Stimulated activated CD8-positive, alpha-beta memory T cell treated with anti-CD3 and anti-CD28 coated beads, Interleukin-15, amount 100 ng/mL, for 24 hours (primary cell): ENCODE measurements at regions not wholly inside any gene's neighbourhood (a gene's known extent, or its start where the extent isn't known, plus 50 kb on each side); places are given as distances from the start of the nearest gene placed in this dataset.

ENCODE experiments used
- DNase-seq: peaks from one replicate; pipeline ENCODE4 v3.0.0-alpha.2; 2020; ENCODE audit warnings: low read depth

GRCh38 chr6:14810021-14810420, 435.8 kb upstream of the JARID2 start:
- no peak for DNase-seq

- DNase-seq = no peak
These were observed 434.0 kb upstream of the JARID2 start for GRCh38 chr6:14811775-14812428.

- DNase-seq = no peak
These were observed 431.9 kb upstream of the JARID2 start for GRCh38 chr6:14814016-14814415.

GRCh38 chr6:14816116-14816859, 429.6 kb upstream of the JARID2 start:
- no peak for DNase-seq

- no peak for DNase-seq
These were observed 428.8 kb upstream of the JARID2 start for GRCh38 chr6:14817074-14817473.

GRCh38 chr6:14818422-14818884, 427.4 kb upstream of the JARID2 start:
- DNase-seq = no peak

GRCh38 chr6:14819001-14819400, 426.9 kb upstream of the JARID2 start:
- no peak for DNase-seq

GRCh38 chr6:14819840-14820420, 425.9 kb upstream of the JARID2 start:
- no peak for DNase-seq

GRCh38 chr6:14822012-14822553, 423.8 kb upstream of the JARID2 start:
- DNase-seq = no peak

- DNase-seq = no peak
These were observed 423.2 kb upstream of the JARID2 start for GRCh38 chr6:14822679-14823078.

- no peak for DNase-seq
These were observed 421.8 kb upstream of the JARID2 start for GRCh38 chr6:14824060-14824459.

- DNase-seq = no peak
These were observed 421.2 kb upstream of the JARID2 start for GRCh38 chr6:14824484-14825275.

GRCh38 chr6:14826456-14826855, 419.4 kb upstream of the JARID2 start:
- DNase-seq = no peak

- DNase-seq = no peak
These were observed 418.5 kb upstream of the JARID2 start for GRCh38 chr6:14827354-14827753.

GRCh38 chr6:14828201-14828611, 417.7 kb upstream of the JARID2 start:
- no peak for DNase-seq

GRCh38 chr6:14831070-14831469, 414.8 kb upstream of the JARID2 start:
- no peak for DNase-seq

GRCh38 chr6:14831937-14832336, 413.9 kb upstream of the JARID2 start:
- no peak for DNase-seq

GRCh38 chr6:14832427-14832826, 413.4 kb upstream of the JARID2 start:
- DNase-seq = no peak

GRCh38 chr6:14834851-14835530, 410.9 kb upstream of the JARID2 start:
- DNase-seq = no peak

- DNase-seq = no peak
These were observed 408.4 kb upstream of the JARID2 start for GRCh38 chr6:14837435-14837834.

GRCh38 chr6:14838133-14838583, 407.7 kb upstream of the JARID2 start:
- DNase-seq = no peak
